ENCODE measurements at regions not wholly inside any gene's neighbourhood (a gene's known extent, or its start where the extent isn't known, plus 50 kb on each side); places are given as distances from the start of the nearest gene placed in this dataset.

- Mint-ChIP-seq H3K36me3 (ENCODE audit: insufficient read depth in 1 of 3, low read depth in 3 of 3) (peaks cover 1 to 6% (median 4%) of the 10 kb centered on the region in 3 experiments; a peak in 3 of 7 replicates), H3K27me3 (ENCODE audit: low read depth) (no peaks in the 10 kb centered on the region), H3K27ac (no peak overlapping the region), H3K9me3 (peaks cover 8 to 11% of the 10 kb centered on the region in 2 experiments; a peak in 4 of 5 replicates), H3K4me3 (no peak overlapping the region), H3K4me1 (peaks cover 7% of the 10 kb centered on the region in 2 experiments)
- no CpG with 5 or more reads among the region's 4 CpGs for WGBS (ENCODE audit: extremely low coverage, insufficient read length, low lambda C conversion rate)
- Histone ChIP-seq H4K8ac (replicated peaks; ENCODE audit: insufficient read length, low read depth, low read length) (no peak overlapping the region), H2BK5ac (ENCODE audit: insufficient read length, low read length) (no peak overlapping the region), H2BK15ac (ENCODE audit: low read depth, low read length) (no peak overlapping the region), H3K4ac (ENCODE audit: low read depth, low read length) (no peak overlapping the region), H3K9me3 (ENCODE audit: control insufficient read depth, low read depth, low read length) (no peaks in the 10 kb centered on the region), H3K4me1 (ENCODE audit: insufficient read depth, low read length) (peaks cover 2% of the 10 kb centered on the region; the same call in 1 of the 2 replicates), H4K20me1 (ENCODE audit: control insufficient read depth, insufficient read depth, insufficient read length) (no peaks in the 10 kb centered on the region), H3K27me3 (ENCODE audit: insufficient read depth, low read length) (no peaks in the 10 kb centered on the region), H2AFZ (ENCODE audit: low read length) (no peak overlapping the region), H2BK12ac (ENCODE audit: insufficient read length, low read depth, low read length) (no peak overlapping the region), H3K79me2 (ENCODE audit: insufficient read depth, low read length) (no peaks in the 10 kb centered on the region), H3K18ac (ENCODE audit: insufficient read length, low read depth, low read length) (no peak overlapping the region), H2AK5ac (ENCODE audit: insufficient read length, low read length) (no peak overlapping the region), H3K9ac (ENCODE audit: extremely low read depth, insufficient read length, low read length) (no peak overlapping the region), H3K27ac (ENCODE audit: insufficient read length, low read depth, low read length) (no peak overlapping the region), H3K14ac (ENCODE audit: insufficient read depth, low read length) (no peak overlapping the region), H2BK120ac (ENCODE audit: low read depth, low read length, poor library complexity, severe bottlenecking) (no peak overlapping the region), H3K23ac (ENCODE audit: insufficient read length, low read depth, low read length) (no peak overlapping the region), H3T11ph (ENCODE audit: low read length) (no peak overlapping the region), H3K79me1 (ENCODE audit: insufficient read depth, low read depth, low read length, poor library complexity, severe bottlenecking) (no peaks in the 10 kb centered on the region), H3K56ac (ENCODE audit: insufficient read length, low read depth, low read length) (no peak overlapping the region), H4K91ac (ENCODE audit: insufficient read length, low read depth, low read length) (no peak overlapping the region), H2BK20ac (ENCODE audit: low read depth, low read length, poor library complexity, severe bottlenecking) (no peak overlapping the region), H3K4me2 (ENCODE audit: insufficient read depth, insufficient read length, low read length) (no peak overlapping the region), H4K5ac (ENCODE audit: insufficient read length, low read depth, low read length) (no peak overlapping the region), H3K23me2 (ENCODE audit: insufficient read length, low read depth, low read length, poor library complexity, severe bottlenecking) (no peaks in the 10 kb centered on the region)
- TF ChIP-seq, protein P1, sequence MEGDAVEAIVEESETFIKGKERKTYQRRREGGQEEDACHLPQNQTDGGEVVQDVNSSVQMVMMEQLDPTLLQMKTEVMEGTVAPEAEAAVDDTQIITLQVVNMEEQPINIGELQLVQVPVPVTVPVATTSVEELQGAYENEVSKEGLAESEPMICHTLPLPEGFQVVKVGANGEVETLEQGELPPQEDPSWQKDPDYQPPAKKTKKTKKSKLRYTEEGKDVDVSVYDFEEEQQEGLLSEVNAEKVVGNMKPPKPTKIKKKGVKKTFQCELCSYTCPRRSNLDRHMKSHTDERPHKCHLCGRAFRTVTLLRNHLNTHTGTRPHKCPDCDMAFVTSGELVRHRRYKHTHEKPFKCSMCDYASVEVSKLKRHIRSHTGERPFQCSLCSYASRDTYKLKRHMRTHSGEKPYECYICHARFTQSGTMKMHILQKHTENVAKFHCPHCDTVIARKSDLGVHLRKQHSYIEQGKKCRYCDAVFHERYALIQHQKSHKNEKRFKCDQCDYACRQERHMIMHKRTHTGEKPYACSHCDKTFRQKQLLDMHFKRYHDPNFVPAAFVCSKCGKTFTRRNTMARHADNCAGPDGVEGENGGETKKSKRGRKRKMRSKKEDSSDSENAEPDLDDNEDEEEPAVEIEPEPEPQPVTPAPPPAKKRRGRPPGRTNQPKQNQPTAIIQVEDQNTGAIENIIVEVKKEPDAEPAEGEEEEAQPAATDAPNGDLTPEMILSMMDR (conservative IDR thresholded peaks at IDR 0.05), result no peak
- DNase-seq, result no peak
Measured at GRCh38 chr9:99579964-99580363, 241.7 kb upstream of the NR4A3 start.
